ENCODE measurements at regions not wholly inside any gene's neighbourhood (a gene's known extent, or its start where the extent isn't known, plus 50 kb on each side); places are given as distances from the start of the nearest gene placed in this dataset.
"Not testable (repeated sequence)": the region's sequence is repeated elsewhere in the genome, so short reads cannot be mapped to it uniquely, and the experiment has no call there.

GRCh38 chr2:239732666-239733010 lies 292.5 kb downstream of the NDUFA10 start:
- TF ChIP-seq EP300 (IDR thresholded peaks at IDR 0.05) (no peak), POLR2A (IDR thresholded peaks at IDR 0.05) (no peak), CTCF (IDR thresholded peaks at IDR 0.05) (no peak), POLR2AphosphoS5 (IDR thresholded peaks at IDR 0.05) (no peak)
- WGBS, 5 donors = 57 to 81% (median 75%) methylated on average over 6 of the region's 6 CpGs
- no peak for DNase-seq

GRCh38 chr2:239731998-239732665 lies 293.0 kb downstream of the NDUFA10 start:
- WGBS, 5 donors = 80 to 93% (median 89%) methylated on average over 5 to 6 of the region's 6 CpGs
- peaks cover 0 to 24% (median 0%) of the 10 kb centered on the region in 3 donors for H3K27me3 ChIP-seq
- H3K36me3 ChIP-seq = no peaks in the 10 kb centered on the region
- H3K27ac ChIP-seq = no peak overlapping the region
- no peak for DNase-seq
- no peak overlapping the region for H3K4me3 ChIP-seq
- intact Hi-C loops (cut with DNase I; ENCODE audit: low total_unique reads) = no loop called here
- no peaks in the 10 kb centered on the region for H3K4me1 ChIP-seq
- peaks cover 0 to 8% (median 3%) of the 10 kb centered on the region in 4 donors for H3K9me3 ChIP-seq
- no peak for TF ChIP-seq EP300 (IDR thresholded peaks at IDR 0.05)
- TF ChIP-seq CTCF (IDR thresholded peaks at IDR 0.05) = no peak
- no peak for TF ChIP-seq POLR2AphosphoS5 (IDR thresholded peaks at IDR 0.05)
- TF ChIP-seq POLR2A (IDR thresholded peaks at IDR 0.05) = no peak

More at GRCh38 chr2:239732666-239733010, 292.5 kb downstream of the NDUFA10 start:
- Histone ChIP-seq H3K4me1 (no peaks in the 10 kb centered on the region), H3K27me3 (peaks cover 0 to 25% (median 0%) of the 10 kb centered on the region in 3 donors), H3K27ac (no peak overlapping the region), H3K4me3 (no peak overlapping the region), H3K36me3 (no peaks in the 10 kb centered on the region), H3K9me3 (peaks cover 0 to 8% (median 3%) of the 10 kb centered on the region in 4 donors)
- intact Hi-C loops (cut with DNase I; ENCODE audit: low total_unique reads) = no loop called here

- 54 to 75% (median 67%) methylated on average over 10 of the region's 10 CpGs for WGBS, 5 donors
- Histone ChIP-seq H3K4me3 (no peak overlapping the region), H3K36me3 (no peaks in the 10 kb centered on the region), H3K27ac (no peak overlapping the region), H3K4me1 (no peaks in the 10 kb centered on the region), H3K9me3 (peaks cover 0 to 8% (median 3%) of the 10 kb centered on the region in 4 donors), H3K27me3 (peaks cover 0 to 17% (median 0%) of the 10 kb centered on the region in 3 donors)
- DNase-seq = no peak
- no peak for TF ChIP-seq POLR2A (IDR thresholded peaks at IDR 0.05)
- no peak for TF ChIP-seq CTCF (IDR thresholded peaks at IDR 0.05)
- no peak for TF ChIP-seq EP300 (IDR thresholded peaks at IDR 0.05)
- no peak for TF ChIP-seq POLR2AphosphoS5 (IDR thresholded peaks at IDR 0.05)
- intact Hi-C loops (cut with DNase I; ENCODE audit: low total_unique reads) = no loop called here
Observed at GRCh38 chr2:239731422-239731821, 293.7 kb downstream of the NDUFA10 start.

- DNase-seq = no peak
- Histone ChIP-seq H3K4me1 (no peaks in the 10 kb centered on the region), H3K27me3 (peaks cover 0 to 11% (median 0%) of the 10 kb centered on the region in 3 donors), H3K9me3 (peaks cover 0 to 8% (median 3%) of the 10 kb centered on the region in 4 donors), H3K36me3 (no peaks in the 10 kb centered on the region), H3K27ac (no peak overlapping the region), H3K4me3 (no peak overlapping the region)
- no peak for TF ChIP-seq POLR2AphosphoS5 (IDR thresholded peaks at IDR 0.05)
- intact Hi-C loops (cut with DNase I; ENCODE audit: low total_unique reads) = no loop called here
- 73 to 82% (median 79%) methylated on average over 8 of the region's 8 CpGs for WGBS, 5 donors
Observed at GRCh38 chr2:239730897-239731296, 294.2 kb downstream of the NDUFA10 start.

GRCh38 chr2:239730567-239730882 lies 294.6 kb downstream of the NDUFA10 start:
- intact Hi-C loops (cut with DNase I; ENCODE audit: low total_unique reads); H3K4me3 ChIP-seq; H3K9me3 ChIP-seq; DNase-seq; H3K4me1 ChIP-seq; H3K36me3 ChIP-seq; H3K27ac ChIP-seq: not testable (repeated sequence)
- 63 to 78% (median 68%) methylated on average over 8 of the region's 8 CpGs for WGBS, 5 donors
- peaks cover 0 to 11% (median 0%) of the 10 kb centered on the region in 3 donors for H3K27me3 ChIP-seq

Measured in stomach (tissue), 8 donors.